ENCODE measurements at regions not wholly inside any gene's neighbourhood (a gene's known extent, or its start where the extent isn't known, plus 50 kb on each side); places are given as distances from the start of the nearest gene placed in this dataset.

DNA sequence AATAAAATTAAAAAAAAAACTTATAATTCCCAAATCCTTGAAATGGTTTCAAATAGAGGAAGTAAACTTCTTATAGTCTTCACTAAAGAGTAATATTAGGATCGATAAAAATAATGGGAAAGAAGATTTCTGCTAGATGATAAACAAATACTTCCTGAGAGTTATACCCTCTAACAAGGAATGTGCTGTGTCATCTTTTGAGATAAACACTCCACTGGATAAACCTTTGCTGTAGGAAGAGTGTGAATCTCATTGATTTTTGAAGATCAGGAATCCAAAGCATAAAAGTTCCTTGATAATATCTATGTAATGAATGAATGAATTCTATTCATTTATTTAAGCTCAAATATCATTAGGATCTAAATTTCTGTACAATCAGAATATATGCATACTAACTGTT, 161.0 kb upstream of the GBE1 start:
- H3K36me3 ChIP-seq (ENCODE audit: control insufficient read depth in 2 of 2, extremely low read depth in 1 of 2, insufficient read depth in 2 of 2, low read length in 2 of 2): no peaks in the 10 kb centered on the region
- no peak for FAIRE-seq
- dilution Hi-C loops (cut with MboI; ENCODE audit: extremely low pct_ligation_motif_present, low sequenced_read_pairs): no loop called here
- H4K20me1 ChIP-seq (ENCODE audit: control insufficient read depth, extremely low read depth, insufficient read depth, low read length): no peaks in the 10 kb centered on the region
- H2AFZ ChIP-seq (ENCODE audit: control insufficient read depth, low read length): no peak overlapping the region
- H3K9me3 ChIP-seq (ENCODE audit: control insufficient read depth, low read depth, low read length): no peaks in the 10 kb centered on the region
- DNase-seq (ENCODE audit: low read depth, low spot score): no peak
- H3K27me3 ChIP-seq (ENCODE audit: control insufficient read depth, extremely low read depth, insufficient read depth, low read length): no peaks in the 10 kb centered on the region
- H3K9ac ChIP-seq (ENCODE audit: control insufficient read depth, extremely low read depth, insufficient read depth, low read length): no peak overlapping the region
- H3K79me2 ChIP-seq (ENCODE audit: control insufficient read depth, insufficient read depth, low read length): no peaks in the 10 kb centered on the region
- H3K4me3 ChIP-seq (ENCODE audit: control insufficient read depth in 2 of 3, extremely low read depth in 1 of 3, insufficient read depth in 2 of 3, low read depth in 1 of 3, low read length in 3 of 3): no peak overlapping the region
- TF ChIP-seq, protein P1, sequence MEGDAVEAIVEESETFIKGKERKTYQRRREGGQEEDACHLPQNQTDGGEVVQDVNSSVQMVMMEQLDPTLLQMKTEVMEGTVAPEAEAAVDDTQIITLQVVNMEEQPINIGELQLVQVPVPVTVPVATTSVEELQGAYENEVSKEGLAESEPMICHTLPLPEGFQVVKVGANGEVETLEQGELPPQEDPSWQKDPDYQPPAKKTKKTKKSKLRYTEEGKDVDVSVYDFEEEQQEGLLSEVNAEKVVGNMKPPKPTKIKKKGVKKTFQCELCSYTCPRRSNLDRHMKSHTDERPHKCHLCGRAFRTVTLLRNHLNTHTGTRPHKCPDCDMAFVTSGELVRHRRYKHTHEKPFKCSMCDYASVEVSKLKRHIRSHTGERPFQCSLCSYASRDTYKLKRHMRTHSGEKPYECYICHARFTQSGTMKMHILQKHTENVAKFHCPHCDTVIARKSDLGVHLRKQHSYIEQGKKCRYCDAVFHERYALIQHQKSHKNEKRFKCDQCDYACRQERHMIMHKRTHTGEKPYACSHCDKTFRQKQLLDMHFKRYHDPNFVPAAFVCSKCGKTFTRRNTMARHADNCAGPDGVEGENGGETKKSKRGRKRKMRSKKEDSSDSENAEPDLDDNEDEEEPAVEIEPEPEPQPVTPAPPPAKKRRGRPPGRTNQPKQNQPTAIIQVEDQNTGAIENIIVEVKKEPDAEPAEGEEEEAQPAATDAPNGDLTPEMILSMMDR (optimal IDR thresholded peaks at IDR 0.05 in 1 of 3, IDR thresholded peaks at IDR 0.05 in 1 of 3, conservative IDR thresholded peaks at IDR 0.05 in 1 of 3; ENCODE audit: extremely low read depth in 1 of 3, insufficient read depth in 2 of 3, low read length in 3 of 3): no peak
- no peak for TF ChIP-seq EZH2 (IDR thresholded peaks at IDR 0.05; ENCODE audit: low read length)
- H3K4me2 ChIP-seq (ENCODE audit: control insufficient read depth, extremely low read depth, insufficient read depth, low read depth, low read length): no peak overlapping the region
- no peaks in the 10 kb centered on the region for H3K9me1 ChIP-seq (ENCODE audit: control insufficient read depth, extremely low read depth, insufficient read depth, low read length)
- H3K27ac ChIP-seq (ENCODE audit: control insufficient read depth, insufficient read depth, low read length): no peak overlapping the region
- no peaks in the 10 kb centered on the region for H3K4me1 ChIP-seq (ENCODE audit: control insufficient read depth, extremely low read depth, insufficient read depth, low read length)

DNA sequence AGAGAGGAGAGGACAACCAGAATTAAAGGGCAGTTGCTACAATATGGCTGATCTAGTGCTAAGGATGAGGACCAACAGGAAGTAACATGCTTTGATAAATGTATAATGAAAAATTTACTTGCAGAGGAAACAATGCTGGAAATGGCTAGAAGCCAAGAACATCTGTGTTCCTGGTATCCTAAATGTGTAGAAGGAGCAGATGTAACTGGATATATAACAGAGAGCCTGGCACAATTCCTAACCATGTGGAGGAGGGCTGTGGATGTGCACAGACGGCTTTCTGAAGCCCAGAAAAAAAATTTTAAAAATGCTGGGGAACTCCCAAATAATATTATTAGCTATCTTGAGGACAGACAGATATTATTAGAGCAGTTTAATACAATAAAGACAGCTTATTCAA, 159.4 kb upstream of the GBE1 start:
- Histone ChIP-seq H3K36me3 (ENCODE audit: control insufficient read depth in 2 of 2, extremely low read depth in 1 of 2, insufficient read depth in 2 of 2, low read length in 2 of 2) (no peaks in the 10 kb centered on the region), H3K27me3 (ENCODE audit: control insufficient read depth, extremely low read depth, insufficient read depth, low read length) (no peaks in the 10 kb centered on the region), H3K4me2 (ENCODE audit: control insufficient read depth, extremely low read depth, insufficient read depth, low read depth, low read length) (no peak overlapping the region), H4K20me1 (ENCODE audit: control insufficient read depth, extremely low read depth, insufficient read depth, low read length) (no peaks in the 10 kb centered on the region), H3K9ac (ENCODE audit: control insufficient read depth, extremely low read depth, insufficient read depth, low read length) (no peak overlapping the region), H3K9me1 (ENCODE audit: control insufficient read depth, extremely low read depth, insufficient read depth, low read length) (no peaks in the 10 kb centered on the region), H3K9me3 (ENCODE audit: control insufficient read depth, low read depth, low read length) (no peaks in the 10 kb centered on the region), H2AFZ (ENCODE audit: control insufficient read depth, low read length) (no peak overlapping the region), H3K4me3 (ENCODE audit: control insufficient read depth in 2 of 3, extremely low read depth in 1 of 3, insufficient read depth in 2 of 3, low read depth in 1 of 3, low read length in 3 of 3) (no peak overlapping the region), H3K27ac (ENCODE audit: control insufficient read depth, insufficient read depth, low read length) (no peak overlapping the region), H3K79me2 (ENCODE audit: control insufficient read depth, insufficient read depth, low read length) (no peaks in the 10 kb centered on the region), H3K4me1 (ENCODE audit: control insufficient read depth, extremely low read depth, insufficient read depth, low read length) (no peaks in the 10 kb centered on the region)
- no peak for FAIRE-seq
- TF ChIP-seq EZH2 (IDR thresholded peaks at IDR 0.05; ENCODE audit: low read length): no peak
- TF ChIP-seq, protein P1 (optimal IDR thresholded peaks at IDR 0.05 in 1 of 3, IDR thresholded peaks at IDR 0.05 in 1 of 3, conservative IDR thresholded peaks at IDR 0.05 in 1 of 3; ENCODE audit: extremely low read depth in 1 of 3, insufficient read depth in 2 of 3, low read length in 3 of 3): no peak
- dilution Hi-C loops (cut with MboI; ENCODE audit: extremely low pct_ligation_motif_present, low sequenced_read_pairs): no loop called here
- no peak for DNase-seq (ENCODE audit: low read depth, low spot score)

Data from keratinocyte (primary cell).